NCI-H226 (cell line): ENCODE measurements at regions not wholly inside any gene's neighbourhood (a gene's known extent, or its start where the extent isn't known, plus 50 kb on each side); places are given as distances from the start of the nearest gene placed in this dataset.
"Not testable (repeated sequence)": the region's sequence is repeated elsewhere in the genome, so short reads cannot be mapped to it uniquely, and the experiment has no call there.

Experiments used
- DNase-seq: peaks from one replicate; pipeline ENCODE4 v3.0.0-alpha.2; 2015

DNA sequence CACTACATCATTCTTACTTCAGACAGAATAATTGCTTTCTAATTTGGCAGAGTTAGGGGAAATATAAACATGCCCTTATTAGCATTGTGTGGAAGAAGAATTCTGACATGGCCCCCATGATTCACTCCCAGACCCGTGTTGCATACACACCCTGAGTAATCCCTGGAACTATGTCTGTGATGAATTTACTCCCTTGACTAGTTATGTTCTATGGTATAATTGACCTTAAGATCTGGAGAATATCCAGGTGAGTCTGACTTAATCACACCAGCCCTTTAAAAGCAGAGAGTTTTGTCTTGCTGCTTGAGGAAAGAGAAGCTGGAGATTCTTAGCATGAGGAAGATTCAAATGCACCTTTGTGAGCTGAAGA is 262.9 kb downstream of the SOX4 start:
- peak; percentile 66 for DNase-seq

DNA sequence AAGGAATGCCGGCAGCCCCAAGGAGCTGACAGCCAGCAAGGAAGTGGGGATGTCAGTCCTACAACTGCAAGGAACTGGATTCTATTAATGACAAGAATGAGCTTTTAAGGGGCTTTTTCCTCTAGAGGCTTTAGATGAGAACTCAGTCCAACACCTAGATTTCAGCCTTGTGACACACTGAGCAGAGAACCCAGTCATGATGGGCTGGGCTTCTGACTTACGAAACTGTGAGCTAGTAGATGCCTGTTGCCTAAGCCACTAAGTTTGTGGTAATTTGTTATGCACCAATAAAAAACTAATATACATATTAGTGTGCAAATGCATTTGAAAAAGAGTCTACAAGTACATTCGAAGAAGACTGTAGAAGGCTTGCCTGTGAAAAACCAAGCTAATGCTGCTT is 263.3 kb downstream of the SOX4 start:
- DNase-seq = no peak

DNA sequence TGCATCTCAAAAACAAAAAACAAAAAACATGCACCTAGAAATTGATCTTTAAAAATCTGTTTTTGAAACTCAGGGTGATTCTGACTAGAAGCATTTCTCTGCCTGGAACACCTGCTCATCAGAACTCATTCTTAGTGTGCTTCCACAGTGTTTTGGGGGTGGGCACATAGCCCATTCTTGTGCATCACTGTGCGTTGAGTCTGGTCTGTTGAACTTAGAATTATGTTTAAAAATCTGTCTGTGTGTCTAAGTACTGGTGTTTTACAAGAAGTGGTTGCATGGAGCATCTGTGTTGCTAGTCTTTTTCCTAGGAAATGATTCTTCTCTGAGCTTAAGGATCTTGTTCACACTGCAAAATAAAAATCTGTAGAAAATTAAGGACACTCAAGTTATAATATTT is 264.5 kb downstream of the SOX4 start:
- no peak for DNase-seq

DNA sequence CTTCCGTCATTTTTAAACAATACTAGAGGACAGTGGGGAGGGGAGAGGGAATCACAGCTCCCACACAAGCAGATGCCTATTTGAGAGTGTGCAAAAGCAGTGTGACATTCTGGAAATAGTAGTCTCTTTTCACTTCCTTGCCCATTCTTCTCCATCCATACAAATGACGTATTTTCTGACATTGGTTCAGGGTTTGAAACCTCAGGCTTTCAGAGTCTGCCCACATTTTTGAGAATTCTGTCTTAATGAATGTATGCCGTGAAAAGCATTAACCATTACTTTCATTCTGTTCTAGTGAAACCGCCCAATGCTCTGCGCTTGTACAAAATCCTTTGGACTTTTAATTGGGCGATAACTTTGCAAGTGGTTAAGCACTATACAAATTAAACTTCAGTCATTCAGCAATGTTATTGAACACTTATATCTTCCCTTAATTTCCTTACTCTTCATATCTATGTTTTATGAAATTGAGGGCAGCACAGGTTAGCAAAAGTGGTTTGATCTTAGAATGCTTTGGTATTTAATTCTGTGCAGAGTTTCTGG is 265.7 kb downstream of the SOX4 start:
- no peak for DNase-seq

DNA sequence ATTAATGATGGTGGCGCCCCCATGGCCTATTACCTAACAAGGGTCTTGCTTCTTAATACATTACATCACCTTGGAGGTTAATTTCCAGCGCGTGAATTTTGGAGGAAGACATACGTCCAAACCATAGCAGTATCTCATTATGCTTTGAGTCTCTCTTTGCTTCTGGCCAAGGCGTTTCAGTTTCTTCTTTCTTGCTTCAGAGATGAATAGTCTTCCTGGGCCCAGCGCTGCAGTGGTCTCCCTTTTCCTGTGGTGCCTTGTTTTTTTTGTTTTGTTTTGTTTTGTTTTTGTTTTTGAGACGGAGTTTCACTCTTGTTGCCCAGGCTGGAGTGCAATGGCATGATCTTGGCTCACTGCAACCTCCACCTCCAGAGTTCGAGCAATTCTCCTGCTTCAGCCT is 268.4 kb downstream of the SOX4 start:
- no peak for DNase-seq

DNA sequence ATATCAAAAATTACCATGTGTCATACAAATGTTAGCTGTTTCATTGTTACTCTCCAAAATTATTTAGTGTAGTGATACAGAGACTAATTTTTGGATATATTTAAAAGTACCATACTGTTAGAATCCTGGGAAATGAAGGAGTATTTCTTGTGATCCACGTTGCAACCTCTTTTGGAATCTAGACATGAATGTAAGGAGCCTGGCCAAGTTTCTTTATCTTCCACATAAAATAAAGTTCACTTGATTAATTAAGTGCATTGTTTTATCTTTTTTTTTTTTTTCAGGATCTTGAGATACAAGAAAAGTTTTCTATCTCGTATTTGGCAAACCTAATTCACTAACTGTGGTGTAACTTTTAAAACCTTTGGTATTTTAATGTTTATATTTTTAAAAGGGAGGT is 270.7 kb downstream of the SOX4 start:
- DNase-seq = no peak

DNA sequence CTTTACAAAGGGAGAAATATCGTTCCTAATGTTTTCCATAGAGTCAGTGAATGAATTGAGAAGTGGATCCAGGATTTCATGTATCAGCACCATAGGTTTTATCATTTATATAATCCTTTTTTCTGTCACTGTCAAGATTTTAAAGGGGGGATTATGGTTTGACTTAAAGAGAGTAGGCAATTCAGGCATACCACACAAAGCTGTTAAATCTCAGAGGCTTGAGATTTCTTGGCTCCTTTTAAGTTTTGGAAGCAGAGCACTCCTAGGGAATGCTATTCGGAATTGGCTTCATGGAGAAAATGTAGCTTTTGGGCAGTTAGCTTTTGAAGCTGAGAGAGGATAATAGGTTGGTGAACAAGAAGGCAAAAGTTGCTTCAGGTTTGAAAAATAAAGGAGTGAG is 274.7 kb downstream of the SOX4 start:
- DNase-seq = no peak

DNA sequence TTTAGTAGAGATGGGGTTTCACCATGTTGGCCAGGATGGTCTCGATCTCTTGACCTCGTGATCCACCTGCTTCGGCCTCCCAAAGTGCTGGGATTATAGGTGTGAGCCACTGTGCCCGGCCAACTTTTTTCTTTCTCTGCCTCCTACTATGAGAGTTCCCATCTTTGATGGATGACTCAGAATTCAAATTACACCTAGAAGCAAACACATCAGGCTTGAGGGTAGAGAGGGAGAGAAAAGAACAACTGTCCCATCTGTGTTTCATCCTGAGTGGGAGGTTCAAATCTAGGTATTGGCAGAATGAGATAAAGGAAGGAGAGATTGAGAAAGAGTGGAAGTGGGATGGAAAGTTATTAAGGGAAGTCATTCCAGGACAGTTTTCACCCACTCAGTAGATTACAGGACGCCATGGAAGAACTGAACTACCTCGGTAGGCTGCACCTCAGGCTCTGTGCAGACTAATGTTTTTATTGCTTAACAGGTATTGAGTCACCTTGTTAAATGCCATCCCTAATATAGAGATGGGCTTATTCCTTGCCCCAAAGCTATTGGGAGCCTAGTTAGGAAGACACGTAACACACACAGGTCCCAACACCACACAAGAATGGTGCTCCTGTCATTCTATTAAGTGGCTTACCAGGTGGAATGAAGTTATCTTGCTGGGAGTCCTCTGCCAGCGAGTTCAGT is 275.7 kb downstream of the SOX4 start:
- no peak for DNase-seq

DNA sequence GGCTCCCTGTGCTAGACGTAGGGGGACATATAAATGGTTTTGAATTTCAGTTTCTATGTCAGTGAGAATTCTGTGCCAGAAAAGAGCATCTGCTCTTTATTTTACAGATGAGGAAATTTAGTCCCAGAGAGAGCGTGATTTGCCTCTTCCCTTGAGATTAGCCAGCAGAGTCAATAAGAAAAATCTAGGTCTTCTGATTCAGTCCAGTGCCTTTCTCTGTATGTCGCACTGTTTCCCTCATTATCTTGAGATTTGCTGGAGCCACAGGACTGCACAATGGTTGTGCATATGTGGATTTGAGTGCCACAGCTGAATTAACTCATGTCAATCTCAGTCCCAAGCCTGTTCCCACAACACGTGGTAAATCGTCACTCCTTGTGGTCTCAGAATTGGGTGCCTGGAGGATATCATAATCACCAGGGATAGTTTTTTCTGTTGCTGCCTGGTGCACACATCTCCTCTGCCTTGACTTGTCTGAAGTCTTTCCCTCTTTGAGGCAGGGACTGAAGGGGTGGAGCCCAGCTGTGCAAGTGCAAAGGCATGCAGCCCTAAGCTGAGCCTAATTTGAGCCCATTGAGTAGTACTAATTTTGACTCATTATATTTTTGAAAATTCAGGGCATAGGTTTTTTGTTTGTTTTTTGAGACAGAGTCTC is 276.7 kb downstream of the SOX4 start:
- DNase-seq = no peak

DNA sequence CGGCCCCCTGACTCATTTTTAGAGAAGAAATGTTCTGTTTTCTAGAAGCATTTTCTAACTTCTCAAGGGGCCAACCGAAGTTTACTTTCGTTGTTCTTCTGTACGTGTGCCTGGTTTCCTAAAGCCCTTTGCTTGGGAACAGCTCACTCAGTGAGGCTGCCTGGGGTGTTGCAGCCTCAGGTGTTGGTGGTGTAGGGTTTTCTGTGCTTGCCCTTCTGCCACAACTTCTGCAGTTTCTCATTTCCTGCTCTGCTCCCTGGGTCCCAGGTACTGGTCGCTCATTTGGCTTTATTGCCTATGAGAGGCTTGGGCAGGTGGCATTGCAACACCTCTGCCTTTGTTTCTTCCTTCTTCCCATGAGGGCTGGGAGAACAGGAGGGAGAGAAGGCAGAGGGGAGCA is 278.3 kb downstream of the SOX4 start:
- DNase-seq = no peak

DNA sequence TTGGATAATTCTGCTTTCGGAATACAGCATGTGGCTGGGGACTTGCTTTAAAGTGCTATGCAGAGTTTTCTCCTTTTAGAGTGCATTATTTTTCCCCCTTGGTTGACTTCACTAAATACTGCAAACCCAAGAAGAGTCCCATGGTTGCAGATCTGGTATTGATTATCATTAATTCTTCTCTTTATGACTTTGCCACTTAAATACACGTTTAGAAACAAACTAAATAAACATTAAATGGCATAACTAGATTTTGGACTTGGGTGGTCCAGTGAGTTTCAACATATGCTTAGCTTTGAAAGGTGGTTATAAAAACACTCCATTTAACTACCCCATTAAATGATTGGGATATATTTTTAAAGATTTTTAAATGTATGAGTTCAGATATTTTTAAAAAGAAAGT is 279.2 kb downstream of the SOX4 start:
- DNase-seq = no peak

DNA sequence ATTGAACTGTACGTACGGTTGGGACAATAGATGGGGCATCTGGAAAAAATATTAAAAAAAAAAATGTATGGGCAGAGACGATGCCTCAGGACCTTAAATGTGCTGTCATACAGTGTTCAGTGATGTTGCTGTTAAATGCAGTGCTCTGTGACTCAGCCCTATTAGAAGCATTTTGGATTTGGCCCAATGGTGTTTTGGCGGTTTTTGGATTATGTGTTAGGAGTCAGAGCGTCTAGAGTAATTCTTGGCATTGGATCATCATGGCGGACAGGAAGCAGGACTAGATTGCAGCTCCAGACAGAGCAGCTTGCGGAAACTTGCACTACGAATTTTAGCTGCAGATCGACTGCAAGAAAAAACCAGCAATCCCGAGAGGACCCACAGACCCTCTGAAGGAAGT is 280.0 kb downstream of the SOX4 start:
- no peak for DNase-seq

DNA sequence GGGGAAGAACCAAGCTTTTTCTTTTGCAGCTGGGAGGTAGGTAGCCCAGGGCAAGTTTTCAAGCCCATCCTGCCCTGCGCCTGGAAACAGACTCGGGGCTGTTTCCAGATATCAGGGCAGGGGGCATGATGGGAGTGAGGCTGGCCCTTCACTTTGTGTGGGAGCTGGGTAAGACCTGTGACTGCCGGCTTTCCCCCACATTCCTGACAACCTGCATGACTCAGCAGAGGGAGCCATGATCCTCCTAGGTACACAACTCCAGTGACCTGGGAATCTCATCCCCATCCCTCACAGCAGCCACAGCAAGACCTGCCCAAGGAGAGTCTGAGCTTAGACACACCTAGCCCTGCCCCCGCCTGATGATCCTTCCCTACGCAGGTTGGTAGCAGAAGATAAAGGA is 280.8 kb downstream of the SOX4 start:
- DNase-seq = no peak

DNA sequence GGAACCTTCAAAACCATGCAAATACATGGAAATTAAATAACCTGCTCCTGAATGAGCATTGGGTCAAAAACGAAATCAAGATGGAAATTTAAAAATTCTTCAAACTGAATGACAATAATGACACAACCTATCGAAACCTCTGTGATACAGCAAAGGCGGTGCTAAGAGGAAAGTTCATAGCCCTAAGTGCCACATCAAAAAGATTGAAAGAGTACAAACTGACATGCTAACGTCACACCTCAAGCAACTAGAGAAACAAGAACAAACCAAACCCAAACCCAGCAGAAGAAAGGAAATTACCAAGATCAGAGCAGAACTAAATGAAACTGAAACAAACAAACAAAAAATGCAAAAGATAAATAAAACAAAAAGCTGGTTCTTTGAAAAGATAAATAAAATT is 283.5 kb downstream of the SOX4 start:
- not testable (repeated sequence) for DNase-seq

DNA sequence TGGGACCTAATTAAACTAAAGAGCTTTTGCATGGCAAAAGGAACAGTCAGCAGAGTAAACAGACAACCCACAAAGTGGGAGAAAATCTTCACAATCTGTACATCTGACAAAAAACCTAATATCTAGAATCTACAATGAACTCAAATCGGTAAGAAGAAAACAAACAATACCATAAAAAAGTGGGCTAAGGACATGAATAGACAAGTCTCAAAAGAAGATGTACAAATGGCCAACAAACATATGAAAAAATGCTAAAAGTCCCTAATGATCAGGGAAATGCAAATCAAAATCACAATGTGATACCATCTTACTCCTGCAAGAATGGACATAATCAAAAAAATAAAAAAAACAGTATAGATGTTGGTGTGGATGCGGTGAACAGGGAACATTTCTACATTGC is 286.7 kb downstream of the SOX4 start:
- not testable (repeated sequence) for DNase-seq

DNA sequence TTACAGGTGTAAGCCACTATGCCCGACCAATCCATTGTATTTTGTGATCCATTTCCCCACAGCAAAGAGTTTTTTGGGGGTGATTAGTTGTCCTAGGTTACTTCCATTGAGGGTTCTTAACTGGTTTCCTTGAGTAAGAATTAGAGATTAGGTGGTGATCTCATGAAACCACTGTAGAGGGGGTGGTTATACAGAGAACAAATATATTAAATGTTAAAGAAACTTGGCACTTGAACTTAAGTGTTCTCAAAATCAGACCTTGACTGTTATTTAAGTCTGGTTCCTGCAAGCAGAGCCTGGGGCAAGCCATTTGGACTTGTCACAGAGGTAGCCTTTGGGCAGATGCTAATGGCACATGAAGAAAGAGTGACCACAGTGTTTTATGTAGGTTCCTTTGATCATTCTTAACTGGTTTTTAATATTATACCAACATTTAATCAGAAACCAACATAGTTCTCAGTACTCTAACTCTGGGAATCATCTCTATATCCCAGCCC is 288.5 kb downstream of the SOX4 start:
- no peak for DNase-seq

DNA sequence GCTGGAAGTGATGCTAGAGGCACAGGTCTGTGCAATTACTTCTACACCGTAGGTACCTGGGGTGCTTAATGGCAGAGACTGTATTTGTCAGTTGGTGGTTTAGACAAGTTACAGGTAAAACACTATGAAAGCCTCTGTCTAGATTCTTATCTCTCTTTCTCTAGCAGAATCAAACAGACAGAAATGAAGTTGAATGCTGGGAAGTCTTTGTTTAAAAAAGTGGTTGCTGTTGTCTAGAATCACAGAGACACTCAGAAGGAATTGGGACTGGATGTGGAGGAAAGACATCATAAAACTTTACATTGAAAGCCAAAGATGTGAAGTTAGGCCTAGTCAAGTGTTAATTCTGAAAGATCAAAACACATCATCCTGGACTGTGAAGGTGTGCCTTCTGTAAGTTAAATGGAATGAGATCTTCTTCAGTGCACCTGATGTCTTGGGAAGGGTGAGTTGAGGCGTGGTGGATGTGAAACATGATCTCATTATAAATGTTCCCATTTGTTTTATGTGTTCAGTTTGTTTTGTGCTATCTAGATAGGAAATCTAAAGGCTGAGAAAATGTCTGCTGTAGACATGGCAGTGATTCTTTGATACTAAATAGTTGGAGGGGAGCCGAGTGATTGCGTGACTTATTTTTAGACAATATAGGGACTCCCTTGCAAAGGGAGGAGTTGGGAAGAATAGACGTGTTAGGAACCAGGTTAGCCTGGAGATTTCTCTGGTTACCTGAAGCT is 290.2 kb downstream of the SOX4 start:
- no peak for DNase-seq

DNA sequence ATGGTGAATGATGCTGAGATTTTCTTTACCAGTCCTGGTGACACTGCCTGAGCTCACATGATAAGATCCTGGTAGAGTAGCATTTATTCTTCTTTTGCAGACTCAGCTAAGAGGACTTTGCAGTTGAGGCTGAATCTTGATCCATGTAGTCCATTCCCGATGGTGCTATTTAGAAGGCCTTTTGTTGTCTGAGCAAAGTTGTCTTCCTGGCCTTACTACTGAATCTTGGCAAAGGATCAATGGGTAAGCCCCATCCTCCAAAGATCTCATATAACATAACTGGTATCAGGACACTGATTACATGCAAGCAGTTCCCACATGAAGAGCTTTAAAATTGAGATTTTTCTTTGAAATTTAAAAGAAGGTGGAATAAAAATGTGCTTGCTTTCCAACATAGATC is 291.6 kb downstream of the SOX4 start:
- no peak for DNase-seq

DNA sequence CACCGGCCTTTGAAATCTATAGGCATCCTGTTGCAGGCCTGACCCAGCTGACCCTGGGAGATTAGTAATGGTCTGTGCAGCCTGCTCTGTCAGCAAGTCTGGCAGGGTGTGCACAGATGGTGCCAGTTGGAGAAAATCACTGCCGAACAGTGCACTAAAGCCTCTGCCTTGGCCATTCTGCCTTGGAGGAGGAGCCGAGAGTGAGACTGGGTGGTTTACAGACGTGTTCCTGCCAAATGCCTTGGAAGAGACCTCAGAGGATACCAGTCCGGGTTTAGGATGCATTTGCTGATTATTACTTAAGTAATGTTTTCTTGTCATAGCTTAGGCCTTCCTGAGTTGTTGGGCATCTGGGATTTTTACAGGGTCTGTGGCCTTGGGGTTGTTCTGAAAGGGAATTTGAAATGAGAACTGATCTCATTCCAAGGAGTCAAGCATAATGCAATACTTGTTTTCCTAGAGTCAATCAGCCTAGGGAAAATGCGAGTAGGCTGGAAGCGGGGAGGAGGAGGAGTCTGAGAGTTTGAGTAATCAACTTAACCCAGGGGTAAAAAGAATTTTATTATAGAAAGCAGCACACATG is 292.1 kb downstream of the SOX4 start:
- DNase-seq = peak; percentile 92

DNA sequence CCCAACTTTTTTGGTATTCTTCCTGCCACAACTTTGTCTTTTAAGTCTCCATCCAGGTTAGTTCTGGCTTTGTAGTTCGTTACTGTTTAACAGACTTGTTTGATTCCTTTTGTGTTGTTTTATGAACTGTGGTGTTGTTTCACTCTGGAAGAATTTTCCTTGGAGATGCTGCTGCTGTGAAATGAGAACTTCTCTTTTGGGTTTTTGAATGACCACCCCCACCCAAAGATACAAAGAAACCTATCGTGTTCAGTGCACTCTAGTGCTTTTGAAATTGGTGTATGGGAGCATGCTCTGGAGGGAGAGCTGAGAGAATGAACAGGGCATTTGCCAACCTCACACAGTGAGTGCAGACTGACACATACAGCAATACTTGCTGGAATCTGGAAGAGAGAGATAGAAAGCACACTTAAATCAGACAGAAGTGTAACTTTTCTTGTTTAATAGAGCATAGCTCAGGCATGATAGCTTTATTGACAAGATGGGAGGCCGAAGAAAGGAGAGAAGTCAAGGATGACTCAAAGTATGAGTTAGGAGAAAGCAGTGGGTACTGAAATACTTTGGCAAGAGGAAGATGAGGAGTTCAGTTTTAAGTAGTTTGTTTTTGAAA is 293.1 kb downstream of the SOX4 start:
- DNase-seq = peak; percentile 16

DNA sequence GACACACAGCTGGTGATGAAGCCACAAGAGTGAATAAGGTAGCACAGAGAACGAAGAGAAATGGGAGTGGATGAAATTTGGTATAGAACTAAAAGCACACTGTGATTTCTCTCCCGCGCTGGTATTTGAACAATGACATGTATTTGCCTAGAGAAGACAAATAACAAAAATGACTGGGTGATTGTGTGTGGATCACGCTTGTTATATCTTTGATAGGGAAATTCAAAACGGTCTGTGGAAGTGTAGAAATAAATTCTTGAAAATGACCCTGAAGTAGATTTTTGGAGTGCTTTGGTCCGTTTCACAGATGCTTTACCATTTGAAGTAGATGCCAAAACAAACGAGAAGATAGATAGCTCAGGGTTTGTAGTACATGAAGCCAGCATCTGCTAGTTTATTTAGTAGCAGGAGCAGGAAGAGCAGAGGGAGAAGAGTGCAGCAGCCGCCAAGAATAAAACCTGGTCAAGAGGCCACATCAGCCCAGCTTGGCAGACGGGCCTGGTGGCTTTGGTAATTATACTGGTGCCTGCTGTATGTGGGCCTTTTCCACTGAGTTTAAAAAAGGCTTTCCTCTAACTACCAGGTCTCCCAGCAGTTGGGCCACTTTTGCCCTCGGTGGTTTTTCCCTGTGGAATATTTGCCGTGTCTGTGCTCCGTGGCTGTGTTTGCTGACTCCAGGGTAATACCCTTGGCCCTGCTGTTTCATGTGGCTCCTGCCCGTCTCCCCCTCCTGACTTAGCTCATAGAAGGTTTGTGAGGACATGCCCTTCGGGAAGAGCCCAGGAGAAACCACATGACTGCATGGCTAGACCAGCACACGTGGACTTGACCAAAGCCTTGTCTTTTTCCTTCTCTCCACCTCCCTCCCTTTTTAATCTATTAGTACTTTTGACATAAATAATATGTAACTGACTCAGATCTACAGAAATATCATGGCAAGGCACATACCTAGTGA is 294.0 kb downstream of the SOX4 start:
- no peak for DNase-seq

DNA sequence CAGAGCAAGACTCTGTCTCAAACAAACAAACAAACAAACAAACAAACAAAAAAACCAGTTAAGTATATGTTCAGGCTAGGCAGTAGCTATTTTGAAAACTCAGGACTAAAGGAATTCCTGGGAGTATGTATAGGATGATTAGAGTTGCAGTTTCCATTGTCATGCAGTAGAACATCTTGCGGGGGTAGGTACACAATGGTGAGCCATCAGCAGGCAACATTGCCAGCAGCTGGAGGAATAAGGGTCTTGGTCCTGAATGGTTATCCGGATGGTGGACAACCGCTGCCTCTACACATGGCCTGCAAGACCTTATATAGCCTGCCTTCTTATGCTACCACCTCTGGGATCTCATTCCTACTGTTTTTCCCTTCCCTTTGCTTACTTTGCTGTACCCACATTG is 297.5 kb downstream of the SOX4 start:
- DNase-seq = no peak
